Right cardiac atrium (tissue), 5 donors: ENCODE measurements at regions not wholly inside any gene's neighbourhood (a gene's known extent, or its start where the extent isn't known, plus 50 kb on each side); places are given as distances from the start of the nearest gene placed in this dataset.

Experiments used
- ATAC-seq, 2 donors: fragments of 200-7000 bp; cut with Tn5 transposase; one replicate each; pipeline versions ENCODE4 v1.8.0 to v1.9.1; 2020; ENCODE audit warnings: moderate library complexity in 2 of 2, mild to moderate bottlenecking in 1 of 2
- DNase-seq, 3 donors: peaks; one replicate each; pipeline ENCODE4 v3.0.0-alpha.2; 2020
- H3K27ac ChIP-seq: one replicate; pipeline ENCODE4 v1.5.1; 2013; ENCODE audit warnings: mild to moderate bottlenecking, low read length, control low read depth, moderate library complexity
- H3K27me3 ChIP-seq: one replicate; pipeline ENCODE4 v1.6.1; 2013; ENCODE audit not compliant: control insufficient read depth, insufficient read depth
- H3K4me1 ChIP-seq: one replicate; pipeline ENCODE4 v1.6.1; 2013; ENCODE audit warnings: low read length; ENCODE audit not compliant: control insufficient read depth, insufficient read depth
- H3K4me3 ChIP-seq: one replicate; pipeline ENCODE4 v1.5.1; 2013; ENCODE audit warnings: low read length, control low read depth
- H3K9me3 ChIP-seq: one replicate; pipeline ENCODE4 v1.6.1; 2013; ENCODE audit warnings: low read length; ENCODE audit not compliant: control insufficient read depth
- whole genome bisulfite sequencing: extraction: QIAGEN DNeasy Blood & Tissue Kit; methylation state at CpG from one replicate; pipeline ENCODE4 v1.1.7; 2013; 5-methylcytosine and 5-hydroxymethylcytosine counted together
- intact Hi-C, 4 donors: fragments of 100-400 bp; cut with DNase I; formaldehyde crosslinking; loops; one replicate each; pipeline versions ENCODE4 v1.11.0 to v1.14.0; 2022 to 2023
- donor health status: healthy with polysubstance abuse.
- donor health status: DM: no; HTN: yes; CAD: no.
- donor health status: DM: no; HTN: no; CAD: no.
- donor health status: DM: no; HTN: yes; CAD: no; lungs with severe emphysema.
- donor health status: DM: yes; HTN: yes; CAD: no.

GRCh38 chr11:106410902-106411301 lies 333.4 kb downstream of the AASDHPPT start:
- DNase-seq (no peak), ATAC-seq (no peak)
- Histone ChIP-seq H3K27me3 (no peaks in the 10 kb centered on the region), H3K27ac (no peak overlapping the region), H3K4me3 (no peak overlapping the region), H3K4me1 (no peaks in the 10 kb centered on the region), H3K9me3 (no peaks in the 10 kb centered on the region)
- 87% methylated on average over 1 of the region's 1 CpG for WGBS
- intact Hi-C loops, result no loop called here

DNA sequence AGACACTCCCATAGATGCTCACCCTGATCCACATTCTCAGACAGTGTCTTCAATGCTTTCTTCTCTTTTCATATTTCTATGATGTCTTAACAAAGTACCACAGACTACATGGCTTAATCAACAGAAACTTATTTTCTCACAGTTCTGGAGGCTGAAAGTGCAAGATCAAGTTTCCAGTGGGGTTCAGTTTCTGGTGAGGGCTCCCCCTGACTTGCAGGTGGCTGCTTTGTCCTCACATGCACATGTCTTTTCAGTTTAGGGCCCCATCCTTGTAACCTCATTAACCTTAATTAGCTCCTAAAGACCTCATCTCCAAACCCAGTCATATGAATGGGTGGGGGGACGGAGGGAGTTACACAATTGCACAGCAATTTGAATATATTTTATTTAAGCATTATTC lies 335.8 kb downstream of the AASDHPPT start:
- H3K27ac ChIP-seq, result no peak overlapping the region
- WGBS, result 93% methylated on average over 1 of the region's 1 CpG
- no peak overlapping the region for H3K4me3 ChIP-seq
- no peaks in the 10 kb centered on the region for H3K9me3 ChIP-seq
- H3K4me1 ChIP-seq, result no peaks in the 10 kb centered on the region
- intact Hi-C loops, result no loop called here
- ATAC-seq (no peak), DNase-seq (no peak)
- no peaks in the 10 kb centered on the region for H3K27me3 ChIP-seq

GRCh38 chr11:106415510-106415909 lies 338.0 kb downstream of the AASDHPPT start:
- ATAC-seq (no peak), DNase-seq (no peak)
- H3K4me1 ChIP-seq, result no peaks in the 10 kb centered on the region
- WGBS, result 81% methylated on average over 5 of the region's 5 CpGs
- H3K27me3 ChIP-seq, result no peaks in the 10 kb centered on the region
- no peak overlapping the region for H3K4me3 ChIP-seq
- intact Hi-C loops, result no loop called here
- H3K27ac ChIP-seq, result no peak overlapping the region
- no peaks in the 10 kb centered on the region for H3K9me3 ChIP-seq

DNA sequence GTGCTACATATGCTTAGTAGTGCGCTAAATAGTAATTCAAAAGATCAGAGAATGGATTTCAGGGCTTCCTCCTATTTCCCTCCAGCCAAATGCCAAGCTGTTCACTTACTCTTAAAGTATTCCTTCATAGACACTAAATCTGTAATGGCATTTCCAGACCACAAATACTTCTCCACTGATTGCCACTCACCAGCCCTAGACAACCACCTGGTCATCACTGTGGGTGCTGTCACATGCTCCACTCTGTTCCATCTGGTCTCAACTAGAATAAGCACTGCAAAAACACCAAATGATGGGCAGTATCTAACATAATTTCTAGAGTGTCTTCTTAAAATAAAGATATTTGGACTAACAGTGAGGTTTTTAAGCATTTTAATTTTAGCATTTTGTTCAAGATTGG lies 341.3 kb downstream of the AASDHPPT start:
- intact Hi-C loops, result no loop called here
- Histone ChIP-seq H3K9me3 (no peaks in the 10 kb centered on the region), H3K27ac (no peak overlapping the region), H3K4me1 (no peaks in the 10 kb centered on the region), H3K27me3 (no peaks in the 10 kb centered on the region), H3K4me3 (no peak overlapping the region)
- DNase-seq (no peak), ATAC-seq (no peak)
- WGBS, result 98% methylated on average over 1 of the region's 1 CpG

GRCh38 chr11:106420048-106420665 lies 342.7 kb downstream of the AASDHPPT start:
- no peak for DNase-seq
- Histone ChIP-seq H3K9me3 (no peaks in the 10 kb centered on the region), H3K4me1 (no peaks in the 10 kb centered on the region), H3K4me3 (no peak overlapping the region), H3K27ac (no peak overlapping the region), H3K27me3 (no peaks in the 10 kb centered on the region)
- no peak for ATAC-seq
- intact Hi-C loops, result no loop called here
- WGBS, result 41% methylated on average over 2 of the region's 2 CpGs

DNA sequence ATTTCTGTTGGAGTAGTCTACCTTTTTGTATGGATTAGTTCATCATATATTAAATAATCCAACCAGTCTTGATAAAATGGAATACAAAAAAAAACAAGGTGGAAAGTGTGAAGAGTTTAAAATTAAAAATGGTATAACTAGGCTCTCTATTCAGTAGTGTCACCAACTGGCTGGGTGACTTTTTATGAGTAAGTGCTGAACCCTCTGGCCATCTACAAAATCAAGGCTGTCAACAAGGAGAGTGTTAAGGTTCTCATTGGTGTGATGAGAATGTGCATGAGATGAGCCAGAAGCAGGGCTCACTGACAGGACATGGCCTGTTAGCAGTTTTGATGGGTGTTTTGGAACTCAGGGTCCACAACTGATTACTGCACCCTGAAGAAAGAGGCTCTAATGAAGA lies 343.2 kb downstream of the AASDHPPT start:
- intact Hi-C loops, result no loop called here
- H3K27ac ChIP-seq, result no peak overlapping the region

DNA sequence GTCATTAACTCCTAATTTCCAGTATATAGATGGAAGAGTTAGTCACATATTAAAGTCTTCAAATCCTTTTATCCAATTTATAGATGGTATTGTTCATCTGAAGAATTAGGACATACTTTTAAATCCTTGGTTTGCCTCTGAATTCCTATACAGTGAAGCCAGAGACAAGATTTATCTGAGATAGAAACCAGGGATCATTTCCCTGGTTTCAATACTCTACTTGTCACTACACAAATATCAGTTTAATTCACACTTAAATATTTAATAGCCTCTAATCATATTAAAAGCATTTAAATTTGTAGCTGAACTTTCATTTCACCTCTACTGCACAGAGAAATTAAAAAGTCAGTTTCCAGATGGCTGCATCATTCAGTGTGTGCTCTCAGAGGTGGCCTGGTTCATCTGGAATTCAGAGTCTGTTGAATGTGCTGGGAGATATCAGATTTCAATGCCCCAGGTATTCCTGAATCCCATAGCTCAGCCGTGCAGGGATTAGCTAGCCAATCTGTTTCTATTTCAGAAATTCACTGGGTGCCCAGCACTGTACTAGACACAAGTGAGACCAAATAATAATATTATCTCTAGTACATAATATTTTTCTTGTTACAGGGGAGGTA lies 344.3 kb downstream of the AASDHPPT start:
- no peaks in the 10 kb centered on the region for H3K27me3 ChIP-seq
- H3K9me3 ChIP-seq, result no peaks in the 10 kb centered on the region
- ATAC-seq, result no peak
- no peak for DNase-seq
- intact Hi-C loops, result no loop called here
- no peak overlapping the region for H3K27ac ChIP-seq
- WGBS, result 27% methylated on average over 1 of the region's 1 CpG
- H3K4me3 ChIP-seq, result no peak overlapping the region
- no peaks in the 10 kb centered on the region for H3K4me1 ChIP-seq

More for the DNA sequence above, 343.2 kb downstream of the AASDHPPT start:
- no peaks in the 10 kb centered on the region for H3K4me1 ChIP-seq
- H3K9me3 ChIP-seq, result no peaks in the 10 kb centered on the region
- H3K27me3 ChIP-seq, result no peaks in the 10 kb centered on the region
- ATAC-seq, result no peak
- H3K4me3 ChIP-seq, result no peak overlapping the region
- DNase-seq, result no peak

DNA sequence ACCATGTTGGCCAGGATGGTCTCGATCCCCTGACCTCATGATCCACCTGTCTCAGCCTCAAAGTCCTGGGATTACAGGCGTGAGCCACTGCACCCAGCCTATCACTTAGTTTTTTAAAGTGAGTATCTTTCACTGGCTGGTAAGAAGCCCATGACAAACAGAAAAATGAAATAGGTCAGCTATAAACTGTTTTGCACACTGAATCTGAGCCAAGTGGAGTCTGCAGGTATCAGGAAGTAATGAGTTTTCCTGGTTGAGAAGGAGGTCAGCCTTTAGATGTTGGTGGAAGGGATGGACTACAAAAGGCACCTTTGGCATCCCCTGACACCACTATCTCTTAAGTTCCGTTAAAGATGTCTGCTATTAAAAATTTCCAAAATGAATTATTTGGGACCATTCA lies 345.1 kb downstream of the AASDHPPT start:
- H3K27ac ChIP-seq, result no peak overlapping the region
- ATAC-seq (no peak), DNase-seq (no peak)
- H3K4me1 ChIP-seq, result no peaks in the 10 kb centered on the region
- no peak overlapping the region for H3K4me3 ChIP-seq
- no peaks in the 10 kb centered on the region for H3K27me3 ChIP-seq
- 91% methylated on average over 3 of the region's 3 CpGs for WGBS
- no peaks in the 10 kb centered on the region for H3K9me3 ChIP-seq
- intact Hi-C loops, result no loop called here

DNA sequence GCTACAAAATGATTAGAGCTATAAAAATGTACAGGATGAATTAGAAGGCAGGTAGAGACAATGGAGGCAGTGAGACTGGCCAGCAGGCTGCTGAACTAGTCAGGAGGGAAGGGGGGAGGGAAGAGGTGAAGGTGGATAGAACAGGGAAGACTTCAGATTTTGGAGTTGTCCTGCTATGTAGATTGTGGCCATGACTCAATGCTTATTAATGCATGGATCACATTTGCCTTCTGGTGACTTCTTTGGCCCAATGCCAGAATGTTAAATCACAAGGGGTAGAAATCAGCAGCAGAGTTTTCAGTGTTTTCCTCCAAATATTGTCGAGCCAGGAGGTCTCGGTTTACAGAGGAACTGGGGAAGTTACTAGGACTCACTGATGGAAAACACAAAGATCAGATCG lies 346.6 kb downstream of the AASDHPPT start:
- no peak overlapping the region for H3K27ac ChIP-seq
- H3K9me3 ChIP-seq, result no peaks in the 10 kb centered on the region
- ATAC-seq (no peak), DNase-seq (no peak)
- no peaks in the 10 kb centered on the region for H3K4me1 ChIP-seq
- 53% methylated on average over 3 of the region's 3 CpGs for WGBS
- H3K27me3 ChIP-seq, result no peaks in the 10 kb centered on the region
- H3K4me3 ChIP-seq, result no peak overlapping the region
- intact Hi-C loops, result no loop called here

DNA sequence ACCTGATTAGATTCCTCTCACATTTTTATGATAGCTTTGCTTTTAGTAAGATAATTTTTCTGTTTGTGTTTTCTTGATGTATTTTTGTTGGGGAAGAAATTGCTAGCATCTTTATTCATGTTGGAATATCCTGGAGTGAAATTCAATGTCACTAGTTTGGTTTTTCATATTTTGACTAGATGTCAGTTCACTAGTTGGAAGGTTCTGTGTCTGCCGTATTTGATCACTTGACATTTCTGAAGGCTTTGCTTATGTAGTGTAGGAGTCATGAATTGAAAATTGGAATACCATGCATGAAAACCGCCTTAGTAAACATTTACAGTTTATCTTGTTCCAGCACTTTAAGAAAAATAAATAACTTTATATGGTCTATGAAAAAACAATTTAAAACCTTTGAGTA lies 348.4 kb downstream of the AASDHPPT start:
- Histone ChIP-seq H3K4me1 (no peaks in the 10 kb centered on the region), H3K27me3 (no peaks in the 10 kb centered on the region), H3K4me3 (no peak overlapping the region), H3K9me3 (no peaks in the 10 kb centered on the region), H3K27ac (no peak overlapping the region)
- WGBS, result 88% methylated on average over 2 of the region's 2 CpGs
- DNase-seq, result no peak
- intact Hi-C loops, result no loop called here
- ATAC-seq, result no peak

- DNase-seq, result no peak
- ATAC-seq, result no peak
- intact Hi-C loops, result no loop called here
- Histone ChIP-seq H3K9me3 (no peaks in the 10 kb centered on the region), H3K4me1 (no peaks in the 10 kb centered on the region), H3K27me3 (no peaks in the 10 kb centered on the region), H3K4me3 (no peak overlapping the region), H3K27ac (no peak overlapping the region)
Observed at GRCh38 chr11:106426696-106427095, 349.2 kb downstream of the AASDHPPT start.

- intact Hi-C loops, result no loop called here
- Histone ChIP-seq H3K9me3 (no peaks in the 10 kb centered on the region), H3K27me3 (no peaks in the 10 kb centered on the region), H3K4me1 (no peaks in the 10 kb centered on the region), H3K4me3 (no peak overlapping the region), H3K27ac (no peak overlapping the region)
- WGBS, result 75% methylated on average over 2 of the region's 2 CpGs
- ATAC-seq (no peak), DNase-seq (no peak)
Observed at GRCh38 chr11:106427736-106428135, 350.3 kb downstream of the AASDHPPT start.
